Heart left ventricle (tissue), 16 donors: ENCODE measurements at regions not wholly inside any gene's neighbourhood (a gene's known extent, or its start where the extent isn't known, plus 50 kb on each side); places are given as distances from the start of the nearest gene placed in this dataset.

Source experiments
- ATAC-seq, 4 donors: fragments of 200-7000 bp; cut with Tn5 transposase; one replicate each; pipeline ENCODE4 v1.9.1; 2020 to 2022; ENCODE audit warnings: moderate library complexity in 4 of 4, mild to moderate bottlenecking in 3 of 4, moderate number of reproducible peaks in 1 of 4
- DNase-seq, 5 donors: peaks; one replicate each; pipeline ENCODE4 v3.0.0-alpha.2; 2020
- H3K27ac ChIP-seq, 12 donors: fragments of 200-600 bp; sonication (generic) in 4 of 12; one replicate each; pipeline versions ENCODE4 v1.5.0 to v1.8.0; 2016 to 2022; ENCODE audit warnings: mild to moderate bottlenecking in 2 of 12
- H3K27me3 ChIP-seq, 9 donors: fragments of 200-600 bp; sonication (generic) in 2 of 9; one replicate each; pipeline versions ENCODE4 v1.5.1 to v1.8.0; 2016 to 2022; ENCODE audit warnings: mild to moderate bottlenecking in 3 of 9
- H3K36me3 ChIP-seq, 9 donors: fragments of 200-600 bp; sonication (generic) in 2 of 9; one replicate each; pipeline versions ENCODE4 v1.5.0 to v1.8.0; 2018 to 2022; ENCODE audit warnings: mild to moderate bottlenecking in 2 of 9
- H3K4me1 ChIP-seq, 12 donors: fragments of 200-600 bp; sonication (generic) in 4 of 12; one replicate each; pipeline versions ENCODE4 v1.5.0 to v1.8.0; 2016 to 2022; ENCODE audit warnings: mild to moderate bottlenecking in 3 of 12
- H3K4me3 ChIP-seq, 12 donors: fragments of 200-600 bp; sonication (generic) in 4 of 12; one replicate each; pipeline versions ENCODE4 v1.5.0 to v1.8.0; 2017 to 2022; ENCODE audit warnings: mild to moderate bottlenecking in 9 of 12, moderate library complexity in 4 of 12
- H3K9me3 ChIP-seq, 12 donors: fragments of 200-600 bp; sonication (generic) in 4 of 12; one replicate each; pipeline versions ENCODE4 v1.5.0 to v1.8.0; 2016 to 2022; ENCODE audit warnings: mild to moderate bottlenecking in 1 of 12
- POLR2A ChIP-seq, 2 donors: fragments of 450-650 bp; IDR thresholded peaks; one replicate each; pipeline ENCODE4 v1.6.1; 2017; ENCODE audit warnings: antibody characterized with exemption in 2 of 2, mild to moderate bottlenecking in 2 of 2, moderate library complexity in 2 of 2
- WGBS, 4 donors: extraction: QIAGEN DNeasy Blood & Tissue Kit in 2 of 4; methylation state at CpG; one replicate each; pipeline versions ENCODE4 v1.1.5 to v1.1.7; 2013 to 2018; 5-methylcytosine and 5-hydroxymethylcytosine counted together
- intact Hi-C, 10 donors: fragments of 100-400 bp; cut with DNase I; formaldehyde crosslinking; loops; one replicate each; pipeline versions ENCODE4 v1.11.1 to v1.14.2; 2022
- TF ChIP-seq, protein P1 (sequence below), 12 donors: fragments of 200-600 bp; sonication (generic) in 4 of 12; IDR thresholded peaks; one replicate each; pipeline versions ENCODE4 v1.5.0 to v1.8.0; 2018 to 2022; ENCODE audit warnings: antibody characterized with exemption in 12 of 12, mild to moderate bottlenecking in 5 of 12
- donor health status: ischemic (EF 13 %, LVEDD 7.1; RV severe dilation, severe dysfunction).
- donor health status: healthy with polysubstance abuse.
- donor health status: DM: no; HTN: yes; CAD: no.
- donor health status: DM: no; HTN: no; CAD: no.
- donor health status: ischemic (EF 25% LVEDD 6.9; RV normal size, moderate dysfunction).
- donor health status: ischemic (EF 25% LVEDD 5.7; RV mildly dilated, moderate dysfunction).
- donor health status: healthy.
- donor health status: DM: yes; HTN: yes; CAD: no.
- donor health status: ischemic (EF 35%, LVEDD 5.7; RV mildly dilated, moderate dysfunction).
- donor health status: nonischemic (EF 11% LVEDD 7.7; RV severe dilation, severe dysfunction).
- donor health status: DM: yes; HTN: yes; CAD: no.
- donor health status: PGD.
- donor health status: ischemic (EF 29% LVEDD 5.4; RV normal size, mild dysfunction).
- donor health status: nonischemic (EF 23%, LVEDD 6.1; RV moderate dilation, normal function).

DNA sequence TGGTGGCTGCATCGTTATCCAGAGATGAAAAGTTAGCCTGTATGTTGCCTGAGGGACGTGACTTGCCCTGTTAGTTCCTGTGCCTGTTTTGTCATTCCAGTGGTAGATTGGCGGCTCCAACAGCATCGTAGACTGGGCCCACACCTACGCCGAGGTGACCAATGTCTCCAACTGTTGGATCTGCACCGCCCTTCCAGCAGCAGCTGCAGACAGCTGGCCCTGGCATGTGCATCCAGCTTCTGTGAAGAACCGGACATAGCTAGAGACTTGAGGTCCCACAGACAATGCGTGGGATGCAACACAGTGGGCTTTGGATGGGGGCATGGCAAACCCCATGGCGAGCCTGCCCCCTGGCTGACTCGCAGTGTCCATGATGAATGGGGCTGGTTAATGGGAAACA lies 93.0 kb upstream of the TMPO start:
- no peak for TF ChIP-seq POLR2A (IDR thresholded peaks at IDR 0.05)
- TF ChIP-seq, protein P1, sequence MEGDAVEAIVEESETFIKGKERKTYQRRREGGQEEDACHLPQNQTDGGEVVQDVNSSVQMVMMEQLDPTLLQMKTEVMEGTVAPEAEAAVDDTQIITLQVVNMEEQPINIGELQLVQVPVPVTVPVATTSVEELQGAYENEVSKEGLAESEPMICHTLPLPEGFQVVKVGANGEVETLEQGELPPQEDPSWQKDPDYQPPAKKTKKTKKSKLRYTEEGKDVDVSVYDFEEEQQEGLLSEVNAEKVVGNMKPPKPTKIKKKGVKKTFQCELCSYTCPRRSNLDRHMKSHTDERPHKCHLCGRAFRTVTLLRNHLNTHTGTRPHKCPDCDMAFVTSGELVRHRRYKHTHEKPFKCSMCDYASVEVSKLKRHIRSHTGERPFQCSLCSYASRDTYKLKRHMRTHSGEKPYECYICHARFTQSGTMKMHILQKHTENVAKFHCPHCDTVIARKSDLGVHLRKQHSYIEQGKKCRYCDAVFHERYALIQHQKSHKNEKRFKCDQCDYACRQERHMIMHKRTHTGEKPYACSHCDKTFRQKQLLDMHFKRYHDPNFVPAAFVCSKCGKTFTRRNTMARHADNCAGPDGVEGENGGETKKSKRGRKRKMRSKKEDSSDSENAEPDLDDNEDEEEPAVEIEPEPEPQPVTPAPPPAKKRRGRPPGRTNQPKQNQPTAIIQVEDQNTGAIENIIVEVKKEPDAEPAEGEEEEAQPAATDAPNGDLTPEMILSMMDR (IDR thresholded peaks at IDR 0.05), result no peak
- peak; percentile 22 to 77 (median 71) for DNase-seq
- intact Hi-C loops, result loop anchor here in 4 of 10 donors (5.0 to 10.0 kb wide), 3 partner anchors 62 to 232 kb away; partner anchors contain the start of gene TMPO (in 2 of the 4)

DNA sequence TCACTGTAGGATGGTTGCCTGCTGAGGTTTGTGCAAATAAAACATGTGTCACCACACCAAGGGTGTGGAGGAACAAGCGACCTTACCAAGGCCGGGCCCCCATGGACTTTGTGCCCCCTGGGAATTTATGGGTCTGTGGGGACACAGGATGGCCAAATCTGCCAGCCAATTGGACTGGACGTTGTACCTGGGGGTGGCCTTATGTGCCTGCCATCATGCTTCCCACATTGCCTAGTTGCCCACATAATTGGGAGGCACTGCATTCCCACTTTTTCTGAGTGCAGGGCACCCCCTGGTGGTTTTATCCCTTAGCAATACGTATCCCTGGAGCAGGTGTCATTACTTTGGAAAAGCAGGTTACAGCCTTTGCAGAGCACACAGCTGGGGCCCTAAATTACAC lies 92.6 kb upstream of the TMPO start:
- 84 to 95% (median 88%) methylated on average over 4 of the region's 4 CpGs for WGBS, 4 donors
- intact Hi-C loops, result loop anchor here in 4 of 10 donors (5.0 to 10.0 kb wide), 3 partner anchors 62 to 232 kb away; partner anchors contain the start of gene TMPO (in 2 of the 4)
- Histone ChIP-seq H3K27ac (no peak overlapping the region), H3K4me1 (peaks cover 0 to 33% (median 17%) of the 10 kb centered on the region in 12 donors), H3K36me3 (no peaks in the 10 kb centered on the region), H3K4me3 (no peak overlapping the region), H3K9me3 (no peaks in the 10 kb centered on the region), H3K27me3 (no peaks in the 10 kb centered on the region)
- TF ChIP-seq POLR2A (IDR thresholded peaks at IDR 0.05), result no peak
- TF ChIP-seq, protein P1 (IDR thresholded peaks at IDR 0.05), result peak in 3 of 12 donors; percentile 4 to 17 (median 17)
- ATAC-seq (no peak), DNase-seq (no peak)

More for the DNA sequence above, 93.0 kb upstream of the TMPO start:
- H3K9me3 ChIP-seq, result no peaks in the 10 kb centered on the region
- 72 to 85% (median 82%) methylated on average over 9 to 11 of the region's 11 CpGs for WGBS, 4 donors
- ATAC-seq, result peak in 2 of 4 donors; percentile 12 to 51
- peak overlapping the region in 1 of 12 donors; percentile 44 for H3K27ac ChIP-seq
- H3K36me3 ChIP-seq, result no peaks in the 10 kb centered on the region
- H3K4me1 ChIP-seq, result peaks cover 0 to 37% (median 18%) of the 10 kb centered on the region in 12 donors
- H3K27me3 ChIP-seq, result no peaks in the 10 kb centered on the region
- H3K4me3 ChIP-seq, result no peak overlapping the region

DNA sequence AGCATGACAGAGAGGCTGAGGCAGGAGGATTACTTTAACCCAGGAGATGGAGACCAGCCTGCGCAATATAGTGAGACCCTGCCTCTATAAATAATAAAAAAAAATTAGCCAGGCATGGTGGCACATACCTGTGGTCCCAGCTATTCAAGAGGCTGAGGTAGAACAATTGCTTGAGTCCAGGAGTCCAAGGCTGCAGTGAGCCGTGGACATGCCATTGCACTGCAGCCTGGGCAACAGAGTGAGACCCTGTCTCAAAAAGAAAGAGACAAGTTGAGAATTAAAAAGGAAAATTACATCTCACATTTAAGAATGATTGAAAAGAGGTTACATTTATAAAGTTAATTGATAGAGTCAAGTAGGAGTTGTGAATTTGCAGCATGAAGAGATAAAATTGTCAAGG lies 91.4 kb upstream of the TMPO start:
- TF ChIP-seq, protein P1 (IDR thresholded peaks at IDR 0.05), result no peak
- no peak for TF ChIP-seq POLR2A (IDR thresholded peaks at IDR 0.05)
- ATAC-seq, result no peak
- no peak overlapping the region for H3K4me3 ChIP-seq
- H3K36me3 ChIP-seq, result no peaks in the 10 kb centered on the region
- H3K9me3 ChIP-seq, result no peaks in the 10 kb centered on the region
- DNase-seq, result no peak
- 69 to 98% (median 82%) methylated on average over 2 of the region's 2 CpGs for WGBS, 4 donors
- H3K27me3 ChIP-seq, result no peaks in the 10 kb centered on the region
- peaks cover 0 to 22% (median 13%) of the 10 kb centered on the region in 12 donors for H3K4me1 ChIP-seq
- no peak overlapping the region for H3K27ac ChIP-seq
- intact Hi-C loops, result loop anchor here in 9 of 10 donors (2.0 to 10.0 kb wide), 5 partner anchors 61 to 231 kb away; partner anchors contain the start of gene TMPO (in 4 of the 9)

DNA sequence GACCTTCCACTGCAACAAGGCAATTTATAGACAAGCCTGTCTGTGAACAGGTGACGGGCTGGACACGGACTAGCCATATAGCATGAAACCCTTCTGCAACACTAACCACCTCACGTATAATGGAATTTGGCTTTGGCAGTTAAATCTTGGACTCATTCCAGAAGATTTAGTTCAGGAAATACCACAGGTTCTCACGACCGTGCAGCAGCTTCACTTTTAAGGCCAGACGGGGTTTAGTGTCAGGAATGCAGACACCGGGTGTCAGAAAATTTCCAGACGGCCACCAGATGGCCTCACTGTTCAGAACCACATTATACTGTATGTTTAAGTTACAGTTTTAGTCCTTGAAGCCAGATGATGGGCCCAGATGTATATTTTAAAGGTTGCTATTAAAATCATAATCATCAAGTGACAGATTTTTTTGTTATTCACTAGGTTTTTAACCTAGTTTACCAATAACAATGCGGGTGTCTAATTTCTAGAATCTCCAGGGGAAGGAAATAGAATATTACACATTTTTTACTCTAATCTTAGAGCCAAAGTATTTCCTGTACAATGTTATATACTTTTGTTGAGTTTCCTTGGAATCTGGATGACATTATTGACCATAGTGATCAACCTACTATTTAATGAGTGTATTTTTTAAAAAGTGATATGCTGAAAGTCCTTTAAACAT lies 90.5 kb upstream of the TMPO start:
- TF ChIP-seq, protein P1 (IDR thresholded peaks at IDR 0.05), result peak; percentile 57 to 81 (median 70)
- TF ChIP-seq POLR2A (IDR thresholded peaks at IDR 0.05), result no peak
- Histone ChIP-seq H3K27me3 (no peaks in the 10 kb centered on the region), H3K36me3 (no peaks in the 10 kb centered on the region), H3K9me3 (no peaks in the 10 kb centered on the region), H3K4me3 (no peak overlapping the region), H3K4me1 (peaks cover 0 to 13% (median 7%) of the 10 kb centered on the region in 12 donors), H3K27ac (no peak overlapping the region)
- WGBS, 4 donors, result 18 to 20% (median 20%) methylated on average over 9 of the region's 9 CpGs
- intact Hi-C loops, result loop anchor here in 9 of 10 donors (1.0 to 10.0 kb wide), 7 partner anchors 60 to 230 kb away; partner anchors contain the start of gene TMPO (in 4 of the 9)
- peak in 3 of 4 donors; percentile 59 to 74 (median 73) for ATAC-seq
- peak in 4 of 5 donors; percentile 45 to 63 (median 54) for DNase-seq
